ENCODE measurements at regions not wholly inside any gene's neighbourhood (a gene's known extent, or its start where the extent isn't known, plus 50 kb on each side); places are given as distances from the start of the nearest gene placed in this dataset.

- POLR2A ChIA-PET, result no interaction called here
- no peak for DNase-seq (ENCODE audit: low read depth, low spot score)
- no peak overlapping the region for H3K4me3 ChIP-seq (ENCODE audit: low read depth, low read length)
- TF ChIP-seq CTCF (IDR thresholded peaks at IDR 0.05; ENCODE audit: insufficient read depth, low read length, missing control alignments), result no peak
- CTCF ChIA-PET, result no interaction called here
Measured at GRCh38 chr1:217003355-217003754, 280.1 kb upstream of the ESRRG start.

- ChIA-PET CTCF (no interaction called here), POLR2A (no interaction called here)
- no peak for TF ChIP-seq CTCF (IDR thresholded peaks at IDR 0.05; ENCODE audit: insufficient read depth, low read length, missing control alignments)
- H3K4me3 ChIP-seq (ENCODE audit: low read depth, low read length), result no peak overlapping the region
- no peak for DNase-seq (ENCODE audit: low read depth, low spot score)
Measured at GRCh38 chr1:216997831-216998230, 274.6 kb upstream of the ESRRG start.

GRCh38 chr1:216997069-216997468 lies 273.8 kb upstream of the ESRRG start:
- no peak for TF ChIP-seq CTCF (IDR thresholded peaks at IDR 0.05; ENCODE audit: insufficient read depth, low read length, missing control alignments)
- ChIA-PET CTCF (no interaction called here), POLR2A (no interaction called here)
- H3K4me3 ChIP-seq (ENCODE audit: low read depth, low read length), result no peak overlapping the region
- no peak for DNase-seq (ENCODE audit: low read depth, low spot score)

GRCh38 chr1:216984536-216984935 lies 261.3 kb upstream of the ESRRG start:
- H3K4me3 ChIP-seq (ENCODE audit: low read depth, low read length), result no peak overlapping the region
- ChIA-PET POLR2A (no interaction called here), CTCF (no interaction called here)
- no peak for DNase-seq (ENCODE audit: low read depth, low spot score)
- no peak for TF ChIP-seq CTCF (IDR thresholded peaks at IDR 0.05; ENCODE audit: insufficient read depth, low read length, missing control alignments)

GRCh38 chr1:216983823-216984222 lies 260.6 kb upstream of the ESRRG start:
- TF ChIP-seq CTCF (IDR thresholded peaks at IDR 0.05; ENCODE audit: insufficient read depth, low read length, missing control alignments), result no peak
- ChIA-PET POLR2A (no interaction called here), CTCF (no interaction called here)
- no peak for DNase-seq (ENCODE audit: low read depth, low spot score)
- no peak overlapping the region for H3K4me3 ChIP-seq (ENCODE audit: low read depth, low read length)

- TF ChIP-seq CTCF (IDR thresholded peaks at IDR 0.05; ENCODE audit: insufficient read depth, low read length, missing control alignments), result no peak
- POLR2A ChIA-PET, result no interaction called here
- no peak for DNase-seq (ENCODE audit: low read depth, low spot score)
- H3K4me3 ChIP-seq (ENCODE audit: low read depth, low read length), result no peak overlapping the region
- CTCF ChIA-PET, result no interaction called here
Measured at GRCh38 chr1:216961516-216961915, 238.3 kb upstream of the ESRRG start.
